HG03571 (cell line): ENCODE measurements at regions not wholly inside any gene's neighbourhood (a gene's known extent, or its start where the extent isn't known, plus 50 kb on each side); places are given as distances from the start of the nearest gene placed in this dataset.

Experiments used
- ATAC-seq: cut with Tn5 transposase; IDR thresholded peaks from one replicate; pipeline ENCODE4 v1.9.1; 2021; ENCODE audit not compliant: unreplicated experiment

DNA sequence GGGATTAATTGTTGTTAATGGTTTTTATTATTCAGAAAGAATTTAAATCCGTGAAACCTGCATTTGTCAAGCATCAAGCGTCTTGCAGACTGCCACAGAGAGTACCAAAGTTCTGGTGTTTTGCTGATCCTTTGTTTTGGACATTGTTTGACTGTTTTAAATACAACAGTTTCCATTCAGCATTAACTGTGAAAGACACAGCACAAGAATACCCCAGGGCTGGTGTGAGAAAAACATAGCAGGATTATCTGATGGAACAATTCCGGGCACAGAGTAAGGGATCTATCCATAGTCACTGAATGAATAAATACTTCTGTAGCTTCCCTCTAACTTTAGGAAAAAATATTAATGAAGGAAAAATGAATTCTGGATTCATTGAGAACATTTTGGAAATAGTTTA is 202.3 kb downstream of the LTN1 start:
- no peak for ATAC-seq

DNA sequence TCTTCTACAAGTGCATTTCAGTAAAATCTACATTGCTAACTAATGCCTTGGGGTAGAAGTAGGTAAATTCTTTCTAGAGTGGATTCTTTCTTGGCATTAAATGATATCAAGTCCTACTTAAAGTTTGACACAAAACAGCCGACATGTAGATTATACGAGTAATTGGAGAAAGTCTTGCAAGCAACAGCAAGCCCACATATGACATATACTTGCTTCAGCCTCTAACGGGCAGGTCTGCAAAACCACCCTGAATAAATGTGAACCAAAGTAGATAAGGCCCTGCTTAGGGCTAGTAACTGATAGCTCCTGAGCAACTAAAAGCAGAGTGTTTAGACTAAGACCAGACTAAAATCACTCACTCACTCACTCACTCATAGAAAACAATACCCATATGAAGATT is 203.2 kb downstream of the LTN1 start:
- ATAC-seq: no peak

DNA sequence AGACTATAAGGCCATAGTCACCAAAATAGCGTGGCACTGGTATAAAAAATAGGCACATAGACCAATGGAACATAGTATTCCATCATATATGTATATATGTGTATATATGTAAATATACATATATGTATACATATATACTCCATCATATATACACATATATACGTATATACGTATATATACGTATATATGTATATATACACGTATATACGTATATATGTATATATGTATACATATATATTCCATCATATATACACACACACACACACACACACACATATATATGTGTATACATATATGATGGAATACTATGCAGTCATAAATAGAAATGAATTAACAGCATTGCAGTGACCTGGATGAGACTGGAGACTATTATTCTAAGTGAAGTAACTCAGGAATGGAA is 204.6 kb downstream of the LTN1 start:
- no peak for ATAC-seq

DNA sequence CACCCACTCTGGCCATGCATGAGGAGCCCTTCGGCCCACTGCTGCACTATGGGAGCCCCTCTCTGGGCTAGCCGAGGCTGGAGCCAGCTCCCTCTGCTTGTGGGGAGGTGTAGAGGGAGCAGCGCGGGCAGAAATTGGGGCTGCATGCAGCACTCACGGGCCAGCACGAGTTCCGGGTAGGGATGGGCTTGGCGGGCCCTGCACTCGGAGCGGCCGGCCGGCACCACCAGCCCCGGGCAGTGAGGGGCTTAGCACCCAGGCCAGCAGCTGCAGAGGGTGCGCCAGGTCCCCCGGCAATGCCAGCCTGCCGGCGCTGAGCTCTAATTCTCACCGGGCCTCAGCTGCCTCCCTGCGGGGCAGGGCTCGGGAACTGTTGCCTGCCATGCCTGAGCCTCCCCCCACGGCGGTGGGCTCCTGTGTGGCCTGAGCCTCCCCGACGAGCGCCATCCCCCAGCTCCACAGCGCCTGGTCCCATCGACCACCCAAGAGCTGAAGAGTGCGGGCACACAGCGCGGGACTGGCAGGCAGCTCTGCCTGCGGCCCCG is 209.0 kb downstream of the LTN1 start:
- ATAC-seq: no peak

DNA sequence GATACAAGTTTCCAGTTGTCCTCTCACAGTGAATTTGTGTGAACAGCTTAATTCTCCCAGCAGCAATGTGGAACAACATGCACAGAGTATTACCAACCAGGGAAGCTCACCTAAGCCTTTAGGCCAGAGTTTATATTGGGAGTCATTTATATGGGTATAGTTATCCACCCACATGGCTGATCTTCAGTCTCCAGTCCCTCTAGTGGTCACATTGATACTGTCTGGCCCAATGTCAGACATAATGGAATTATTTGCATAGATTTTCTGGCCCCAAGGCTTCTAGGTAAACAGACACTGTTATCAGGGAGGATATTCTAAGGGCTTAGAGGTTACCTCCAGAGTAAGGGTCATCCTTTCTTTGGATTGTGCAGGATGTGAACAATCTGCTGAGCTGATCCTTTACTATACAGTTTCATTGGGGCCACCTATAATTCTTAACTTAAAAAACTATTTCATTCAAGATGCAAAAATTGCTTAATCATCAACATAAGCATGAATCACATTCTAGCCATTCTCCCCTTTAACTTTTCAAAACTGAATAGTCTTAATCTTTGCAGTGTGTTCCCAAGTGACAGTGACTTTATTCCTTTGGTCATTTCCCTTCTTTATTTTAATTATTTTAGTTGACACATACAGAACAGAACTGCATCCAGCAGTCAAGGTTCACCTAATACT is 210.9 kb downstream of the LTN1 start:
- no peak for ATAC-seq

DNA sequence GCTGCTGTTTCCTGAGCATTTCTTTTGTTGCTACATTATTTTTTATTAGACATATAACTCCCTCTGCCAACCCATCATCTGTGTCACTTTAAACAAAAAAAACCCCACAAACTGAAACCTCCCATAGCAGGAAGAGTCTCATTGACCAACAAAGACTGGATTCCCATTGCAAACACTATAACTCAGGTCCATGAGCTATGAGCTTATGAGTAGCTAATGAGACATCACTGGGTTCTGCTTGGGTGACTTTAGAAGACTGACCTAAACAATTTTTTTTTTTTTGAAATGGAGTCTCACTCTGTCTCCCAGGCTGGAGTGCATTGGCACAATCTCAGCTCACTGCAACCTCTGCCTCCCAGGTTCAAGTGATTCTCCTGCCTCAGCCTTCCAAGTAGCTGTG is 212.8 kb downstream of the LTN1 start:
- no peak for ATAC-seq

DNA sequence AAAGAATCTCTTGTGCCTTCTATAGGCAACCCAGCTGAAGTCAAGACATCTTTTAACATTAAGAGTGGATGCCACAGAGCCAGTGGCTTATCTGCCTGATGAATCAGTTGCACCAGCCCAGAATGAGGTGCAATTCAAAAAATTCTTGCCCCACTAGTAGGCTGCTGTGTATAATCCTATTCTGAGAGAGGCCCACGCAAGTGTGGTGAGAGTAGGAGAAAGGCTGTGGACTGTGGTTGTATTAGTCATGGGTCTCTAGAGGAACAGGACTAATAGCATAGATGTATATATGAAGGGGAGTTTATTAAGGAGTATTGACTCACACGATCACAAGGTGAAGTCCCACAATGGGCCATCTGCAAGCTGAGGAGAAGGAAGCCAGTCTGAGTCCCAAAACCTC is 216.4 kb downstream of the LTN1 start:
- ATAC-seq: no peak

DNA sequence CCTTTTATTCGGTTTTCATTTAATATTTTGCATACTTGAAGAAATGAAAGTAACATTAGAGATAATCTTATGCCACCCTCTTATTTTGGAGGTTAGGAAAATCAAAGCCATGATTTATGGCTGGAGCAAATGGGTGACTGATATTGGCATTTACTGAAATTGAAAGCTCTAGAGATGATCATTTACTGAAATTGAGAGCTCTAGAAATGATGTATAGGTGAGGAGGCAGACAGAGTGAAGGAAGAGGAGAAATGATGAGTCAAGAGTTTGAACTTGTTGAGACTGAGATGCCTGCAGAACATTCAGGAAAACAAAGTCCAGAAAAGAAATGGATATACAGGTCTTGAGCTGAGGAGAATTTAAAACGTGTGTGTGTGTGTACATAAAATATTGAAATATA is 217.6 kb downstream of the LTN1 start:
- ATAC-seq: no peak

DNA sequence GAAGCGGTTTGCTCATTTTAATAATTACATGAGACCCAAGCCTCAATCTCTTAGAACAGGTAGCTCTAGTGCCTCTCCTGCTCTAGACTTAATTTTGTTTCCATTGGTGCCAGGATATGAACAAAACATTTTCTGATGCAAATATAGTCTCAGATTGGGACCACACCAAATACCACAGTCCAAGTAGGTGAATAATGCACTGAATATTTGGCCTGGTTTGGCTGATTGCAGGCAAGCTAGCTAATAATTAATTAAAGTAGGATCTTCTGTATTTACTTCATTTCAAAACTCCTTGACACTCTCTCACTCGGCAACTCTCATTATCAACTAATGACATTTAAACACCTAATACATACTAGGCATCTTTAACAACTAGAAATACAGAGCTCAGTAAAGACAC is 219.6 kb downstream of the LTN1 start:
- no peak for ATAC-seq

DNA sequence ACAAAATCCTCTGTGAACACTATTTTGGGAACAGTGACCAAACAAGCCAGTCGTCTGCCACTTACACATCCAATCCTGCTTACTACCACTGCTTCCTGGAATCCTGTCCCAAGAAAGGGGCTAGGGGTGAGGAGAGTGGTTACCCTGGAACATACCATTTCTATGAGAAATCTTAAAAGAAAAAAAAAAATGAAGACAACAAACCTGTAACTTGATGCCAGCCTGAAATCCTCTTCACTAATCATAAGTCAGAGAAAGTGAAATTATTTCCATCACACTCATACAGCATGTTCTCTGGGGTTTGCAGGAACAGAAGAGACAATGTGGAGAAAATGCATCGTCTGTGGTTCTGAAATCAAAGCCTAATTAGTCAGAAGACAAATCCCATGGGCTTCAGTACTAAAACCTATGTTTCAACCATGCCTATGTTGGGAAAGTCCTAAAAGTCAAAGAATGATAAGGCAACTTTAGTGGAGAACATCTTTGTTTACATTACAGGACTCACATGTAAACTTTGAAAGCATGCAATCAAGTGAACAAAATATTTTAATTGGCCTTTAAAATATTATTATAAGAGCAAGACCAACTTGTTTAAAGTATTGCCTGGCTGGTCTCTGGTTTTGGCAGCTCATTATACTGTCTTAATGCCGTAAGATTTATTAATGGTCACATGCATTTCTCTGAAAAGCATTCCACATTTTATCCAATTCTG is 220.7 kb downstream of the LTN1 start:
- ATAC-seq: no peak

DNA sequence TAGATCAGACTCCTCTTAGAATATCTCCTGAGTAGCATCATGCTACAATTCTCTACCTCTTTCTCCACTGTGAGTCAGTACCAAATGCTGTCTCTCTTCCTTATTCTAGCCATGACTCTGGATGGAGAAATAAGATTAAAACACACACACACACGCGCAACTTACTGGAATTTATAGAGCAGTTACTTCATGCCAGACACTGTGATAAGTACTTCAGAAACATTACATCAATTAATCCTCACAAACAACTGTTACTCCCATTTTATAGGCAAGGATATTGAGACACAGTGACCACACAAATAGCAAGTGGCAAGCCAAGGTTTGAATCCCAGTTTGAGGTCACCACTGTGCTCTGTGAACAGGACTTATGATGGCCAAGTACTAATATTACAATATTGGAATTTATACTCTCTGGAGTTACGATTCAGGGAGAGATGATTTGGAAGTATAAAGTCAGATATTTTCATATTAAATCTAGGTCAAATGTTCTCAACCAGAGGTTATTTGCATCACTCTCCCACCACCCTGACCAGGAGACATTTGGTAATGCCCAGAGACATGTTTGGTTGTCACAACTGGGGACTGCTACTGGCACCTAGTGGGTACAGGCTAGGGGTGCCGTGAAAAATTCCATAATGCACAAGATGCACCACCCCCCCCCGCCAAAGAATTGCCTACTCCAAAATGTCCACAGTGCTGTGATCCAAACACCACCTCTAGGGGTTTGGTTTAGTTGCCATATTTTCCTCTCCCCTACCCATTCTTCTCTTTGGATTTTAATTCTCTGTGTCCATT is 221.6 kb downstream of the LTN1 start:
- no peak for ATAC-seq

DNA sequence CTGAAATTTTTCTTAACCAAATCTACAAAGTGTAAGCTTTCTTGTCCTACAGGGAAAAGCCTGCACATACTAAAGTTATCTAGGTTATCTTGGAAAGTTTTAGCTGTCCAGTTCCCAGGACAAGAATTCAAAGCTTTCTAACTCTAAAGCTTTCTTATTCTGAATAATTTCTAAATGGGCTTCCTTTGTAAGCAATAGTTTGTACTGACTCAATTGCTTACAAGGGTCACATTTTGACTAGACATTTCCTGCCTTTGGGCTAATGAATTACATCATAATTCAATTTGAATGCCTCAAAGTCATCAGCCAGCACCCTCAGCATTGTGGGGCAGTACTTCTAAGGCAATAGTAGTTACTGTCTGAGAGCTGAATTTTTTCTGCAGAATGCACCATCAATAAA is 223.0 kb downstream of the LTN1 start:
- no peak for ATAC-seq

DNA sequence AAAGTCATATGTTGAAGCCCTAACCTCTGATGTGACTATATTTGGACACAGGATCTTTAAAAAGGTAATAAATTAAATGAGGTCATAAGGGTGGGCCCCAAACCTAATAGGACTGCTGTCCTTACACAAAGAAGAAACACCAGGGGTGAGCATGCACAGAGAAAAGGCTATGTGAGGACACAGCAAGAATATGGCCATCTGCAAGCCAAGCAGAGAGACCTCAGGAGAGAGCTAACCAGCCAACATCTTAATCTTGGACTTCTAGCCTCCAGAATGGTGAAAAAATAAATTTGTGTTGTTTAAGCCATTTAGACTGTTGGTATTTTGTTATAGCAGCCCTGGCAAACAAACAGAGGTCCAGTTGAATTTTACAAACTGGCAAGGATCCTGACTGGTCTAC is 223.9 kb downstream of the LTN1 start:
- no peak for ATAC-seq

DNA sequence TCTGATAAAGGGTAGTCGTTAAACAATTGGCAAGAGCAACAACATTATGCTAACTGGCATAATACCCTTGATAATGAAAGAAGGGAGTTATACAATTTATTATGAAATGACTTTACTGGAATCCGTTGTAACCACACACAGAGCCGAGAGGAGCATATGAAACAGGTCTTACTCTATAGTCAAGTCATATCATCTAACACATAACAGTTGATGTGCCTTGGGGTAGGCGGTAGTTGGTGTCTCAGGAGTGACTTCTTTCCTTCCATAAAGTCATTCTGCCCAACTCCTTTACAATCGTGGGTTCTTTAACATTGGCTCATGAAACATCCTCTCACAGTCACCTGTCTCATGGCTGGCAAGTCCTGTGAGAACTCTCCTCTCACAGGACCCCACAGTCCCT is 225.2 kb downstream of the LTN1 start:
- no peak for ATAC-seq

DNA sequence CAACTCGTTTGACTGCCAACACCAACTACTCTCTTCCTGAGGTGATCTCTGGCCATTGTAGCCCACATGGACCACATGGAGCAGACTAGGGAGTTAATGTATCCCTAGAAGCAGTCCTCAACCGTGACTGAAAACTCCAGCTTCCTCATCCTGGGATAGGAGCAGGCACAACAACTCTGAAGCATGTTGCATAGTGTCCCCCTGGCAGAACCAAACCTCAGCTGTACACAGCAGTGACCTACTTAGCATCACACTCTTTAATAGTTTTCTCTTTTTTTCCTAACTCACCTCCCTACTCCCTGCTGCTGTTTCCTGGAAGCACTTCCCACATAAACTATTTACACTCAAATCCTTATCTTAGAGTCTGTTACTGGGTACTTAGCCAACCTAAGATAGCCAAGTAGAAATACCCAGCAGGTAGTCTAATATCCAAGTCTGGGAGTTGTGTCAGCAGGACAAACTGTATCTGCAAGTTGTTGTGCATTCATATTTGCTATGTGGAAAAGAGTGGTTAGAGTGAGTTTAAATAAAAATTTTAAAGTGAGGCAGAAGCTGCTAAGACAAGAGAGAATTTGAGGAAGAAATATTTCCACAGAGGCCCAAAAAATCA is 228.8 kb downstream of the LTN1 start:
- no peak for ATAC-seq

DNA sequence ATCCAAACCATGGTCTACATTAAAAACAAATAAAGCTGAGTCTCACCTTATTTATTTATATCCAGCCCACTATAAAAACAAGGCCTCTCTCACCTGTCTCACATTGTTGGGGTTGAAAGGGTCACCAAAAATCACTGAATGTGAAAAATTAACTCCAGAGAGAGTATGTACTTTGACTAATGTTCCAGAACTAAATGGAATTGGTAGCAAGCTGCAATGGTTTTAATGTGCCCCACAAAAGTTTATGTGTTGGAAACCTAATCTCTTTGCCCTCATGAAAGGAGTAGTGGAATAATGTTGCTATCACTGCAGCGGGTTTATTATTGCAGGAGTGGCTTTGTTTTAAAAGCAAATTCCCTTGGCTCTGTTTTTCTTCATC is 230.3 kb downstream of the LTN1 start:
- no peak for ATAC-seq

DNA sequence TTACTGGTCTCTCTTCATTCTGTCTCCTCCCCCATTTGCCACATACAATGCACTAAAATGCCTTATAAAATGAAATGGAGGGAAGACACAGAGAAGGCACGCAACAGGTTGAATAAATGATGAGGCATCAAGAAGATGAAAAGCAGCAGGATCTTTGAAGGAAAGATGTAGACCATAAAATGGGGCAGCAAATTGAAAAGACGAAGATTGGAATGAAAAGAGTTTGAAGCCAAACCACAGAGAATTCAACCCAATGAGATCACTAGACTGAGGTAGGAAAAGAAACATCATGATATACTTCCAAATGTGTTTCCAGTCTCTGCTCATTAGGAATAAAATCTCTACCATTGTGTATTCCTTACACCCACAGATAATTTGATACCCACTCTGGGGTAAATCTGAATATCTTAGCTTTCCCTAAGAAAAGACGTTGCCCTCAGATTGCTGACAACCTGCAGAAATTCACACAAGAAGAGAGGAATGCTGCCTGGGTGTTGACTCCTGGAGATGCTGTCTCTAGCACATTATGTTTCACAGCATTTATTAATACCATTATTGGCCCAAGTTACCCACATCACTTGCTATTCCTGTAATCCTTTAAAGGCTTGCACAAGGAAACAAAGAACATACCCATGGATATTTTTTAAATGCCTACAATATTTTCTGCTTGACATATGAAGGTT is 230.9 kb downstream of the LTN1 start:
- ATAC-seq: no peak

DNA sequence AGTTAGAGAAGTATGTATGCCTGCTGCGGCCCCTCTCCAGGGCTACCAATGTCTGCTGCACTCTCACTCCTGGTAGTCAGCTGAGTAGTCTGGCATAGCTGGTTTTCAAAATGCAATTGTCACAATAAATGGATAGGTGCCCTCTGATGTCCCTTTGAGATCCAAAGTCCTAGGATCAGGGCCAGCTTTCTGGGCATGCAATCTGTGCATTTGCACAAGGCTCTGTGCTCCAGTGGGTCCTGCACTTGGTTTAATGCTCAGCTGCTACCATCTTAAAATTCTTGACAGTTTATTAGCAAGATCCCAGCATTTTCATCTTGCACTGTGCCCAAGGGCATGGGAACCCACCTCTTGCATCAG is 233.8 kb downstream of the LTN1 start:
- no peak for ATAC-seq

DNA sequence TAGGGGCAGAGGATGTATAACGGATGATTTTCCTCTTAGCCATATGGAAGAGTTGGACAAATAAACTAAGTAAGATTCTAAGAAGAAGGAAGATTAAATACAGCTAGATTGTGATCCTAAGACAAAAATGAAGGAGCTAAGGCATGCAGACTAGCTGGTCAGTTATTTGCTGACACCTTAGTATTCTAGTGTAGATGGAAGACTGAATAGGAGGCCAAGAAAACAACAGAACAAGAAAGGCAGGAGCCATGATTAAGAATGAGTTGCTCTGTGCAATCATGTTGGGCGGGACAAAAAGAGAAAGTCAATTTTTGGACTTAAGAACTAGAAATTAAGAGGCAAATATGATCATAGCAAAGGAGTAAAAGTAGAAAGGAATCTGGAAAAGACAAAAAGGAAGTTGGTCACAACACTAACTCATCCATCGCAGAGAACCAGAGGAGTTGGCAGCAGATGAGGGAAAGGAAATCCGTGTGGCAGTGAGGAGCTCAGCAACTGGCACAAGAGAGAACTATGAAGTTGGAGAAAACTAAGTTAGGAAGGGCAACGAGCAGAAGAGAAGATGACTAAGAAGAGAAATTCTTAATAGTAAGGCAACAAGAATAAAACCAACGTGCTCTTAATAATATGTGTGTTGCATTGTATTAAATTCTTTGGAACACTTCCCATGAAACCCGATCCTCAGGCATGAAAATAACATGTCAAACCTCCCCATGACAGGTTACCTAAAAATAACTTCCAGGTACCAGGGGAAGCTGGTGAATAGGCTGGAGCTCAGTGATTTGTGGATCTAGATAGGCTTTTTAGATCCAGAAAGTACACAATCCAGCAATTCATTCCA is 234.4 kb downstream of the LTN1 start:
- no peak for ATAC-seq

DNA sequence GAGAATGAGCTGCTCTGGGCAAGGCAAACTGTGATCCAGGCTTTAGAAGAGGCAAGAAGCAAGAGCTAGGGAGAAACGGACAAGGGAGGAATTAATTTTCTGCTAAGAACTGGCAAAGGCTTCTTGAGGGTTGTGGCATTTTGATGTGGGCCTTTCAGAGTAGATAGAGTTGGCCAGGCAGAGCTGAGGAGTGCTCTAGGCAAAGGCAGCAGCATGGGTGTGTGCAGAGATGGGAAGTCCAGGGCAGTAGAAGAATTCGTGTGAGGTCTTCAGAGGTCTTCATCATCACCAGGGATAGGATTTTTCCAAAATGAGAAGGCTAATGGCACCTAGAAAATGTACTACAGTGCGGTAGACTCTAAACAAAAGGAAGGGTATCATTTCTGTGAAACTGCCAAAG is 237.8 kb downstream of the LTN1 start:
- no peak for ATAC-seq
